ENCODE measurements at regions not wholly inside any gene's neighbourhood (a gene's known extent, or its start where the extent isn't known, plus 50 kb on each side); places are given as distances from the start of the nearest gene placed in this dataset.

DNA sequence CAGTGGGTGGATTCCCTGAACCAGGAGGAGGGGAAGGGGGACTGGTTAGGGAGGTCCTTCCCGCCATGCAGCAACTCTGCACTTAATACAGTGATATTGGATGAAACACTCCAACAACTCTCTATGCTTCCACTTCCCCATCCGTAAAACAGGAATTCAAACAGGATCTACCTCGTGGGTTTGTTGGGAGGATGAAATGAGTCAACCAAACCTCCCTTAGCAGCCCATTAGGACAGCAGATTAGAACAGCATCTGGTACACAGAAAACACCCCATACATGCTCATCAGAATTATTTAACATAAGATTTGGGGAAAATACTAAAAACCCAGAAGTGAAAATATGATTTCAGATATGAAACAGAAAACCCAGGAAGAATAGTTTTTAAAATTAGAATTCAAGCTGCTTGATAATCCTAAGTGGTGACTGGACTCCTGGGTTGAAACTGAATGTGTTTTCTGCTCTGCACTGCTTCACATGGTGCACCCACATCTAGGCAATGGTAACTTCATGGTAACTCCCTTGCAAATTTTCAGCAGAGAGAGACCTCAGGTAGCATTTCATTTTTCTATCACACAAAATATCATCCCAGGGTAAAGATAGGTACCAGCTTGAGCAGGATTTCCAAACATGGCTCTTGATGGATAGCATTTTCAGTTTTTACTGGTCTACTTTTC is 326.8 kb upstream of the FRG2C start:
- Histone ChIP-seq H3K27ac (ENCODE audit: low read depth, low read length, poor library complexity, severe bottlenecking) (no peak overlapping the region), H2AFZ (ENCODE audit: low read length) (no peak overlapping the region), H4K20me1 (ENCODE audit: insufficient read depth, low read length) (no peaks in the 10 kb centered on the region), H3K4me3 (ENCODE audit: low read depth, low read length, poor library complexity, severe bottlenecking) (no peak overlapping the region), H3K4me2 (ENCODE audit: low read length) (no peak overlapping the region), H3K9me2 (ENCODE audit: insufficient read depth, low read length) (no peaks in the 10 kb centered on the region), H3K9me3 (ENCODE audit: low read length) (no peaks in the 10 kb centered on the region), H3K4me1 (ENCODE audit: insufficient read depth, low read length, poor library complexity, severe bottlenecking) (no peaks in the 10 kb centered on the region), H3K79me2 (ENCODE audit: insufficient read depth, low read depth, low read length) (no peaks in the 10 kb centered on the region), H3K36me3 (ENCODE audit: insufficient read depth, low read length) (no peaks in the 10 kb centered on the region)
- intact Hi-C loops (cut with micrococcal nuclease; ENCODE audit: unreplicated experiment), result no loop called here
- CTCF ChIA-PET (ENCODE audit: unreplicated experiment), result no interaction called here
- POLR2A ChIA-PET, result no interaction called here
- BruUV-seq (replicated peaks), result no TSS peak
- no peak for DNase-seq (ENCODE audit: low spot score)
- TF ChIP-seq, protein P1, sequence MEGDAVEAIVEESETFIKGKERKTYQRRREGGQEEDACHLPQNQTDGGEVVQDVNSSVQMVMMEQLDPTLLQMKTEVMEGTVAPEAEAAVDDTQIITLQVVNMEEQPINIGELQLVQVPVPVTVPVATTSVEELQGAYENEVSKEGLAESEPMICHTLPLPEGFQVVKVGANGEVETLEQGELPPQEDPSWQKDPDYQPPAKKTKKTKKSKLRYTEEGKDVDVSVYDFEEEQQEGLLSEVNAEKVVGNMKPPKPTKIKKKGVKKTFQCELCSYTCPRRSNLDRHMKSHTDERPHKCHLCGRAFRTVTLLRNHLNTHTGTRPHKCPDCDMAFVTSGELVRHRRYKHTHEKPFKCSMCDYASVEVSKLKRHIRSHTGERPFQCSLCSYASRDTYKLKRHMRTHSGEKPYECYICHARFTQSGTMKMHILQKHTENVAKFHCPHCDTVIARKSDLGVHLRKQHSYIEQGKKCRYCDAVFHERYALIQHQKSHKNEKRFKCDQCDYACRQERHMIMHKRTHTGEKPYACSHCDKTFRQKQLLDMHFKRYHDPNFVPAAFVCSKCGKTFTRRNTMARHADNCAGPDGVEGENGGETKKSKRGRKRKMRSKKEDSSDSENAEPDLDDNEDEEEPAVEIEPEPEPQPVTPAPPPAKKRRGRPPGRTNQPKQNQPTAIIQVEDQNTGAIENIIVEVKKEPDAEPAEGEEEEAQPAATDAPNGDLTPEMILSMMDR (conservative IDR thresholded peaks at IDR 0.05; ENCODE audit: low read length), result no peak
- no peak for TF ChIP-seq EZH2phosphoT487 (IDR thresholded peaks at IDR 0.05; ENCODE audit: borderline replicate concordance, low read depth, low read length)

DNA sequence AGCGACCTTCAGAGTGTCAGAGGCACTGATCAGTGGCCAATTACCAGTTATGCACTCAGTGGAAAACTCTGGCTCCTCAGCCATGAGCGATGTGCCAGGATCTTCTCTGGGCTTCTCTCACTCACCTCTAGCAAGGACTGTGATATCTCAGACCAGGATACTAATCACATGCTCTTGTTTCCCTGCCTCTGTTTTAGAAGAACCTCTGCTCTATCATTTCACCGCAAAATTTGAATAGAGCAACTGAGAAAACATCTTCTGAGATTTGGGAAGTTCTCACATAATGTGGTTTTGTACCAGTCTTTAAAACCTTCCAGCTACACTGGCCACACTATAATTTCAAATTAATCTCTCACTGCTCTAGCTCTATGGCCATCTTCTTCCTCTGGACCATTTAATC is 325.8 kb upstream of the FRG2C start:
- H3K4me2 ChIP-seq (ENCODE audit: low read length), result no peak overlapping the region
- H3K36me3 ChIP-seq (ENCODE audit: insufficient read depth, low read length), result no peaks in the 10 kb centered on the region
- no peaks in the 10 kb centered on the region for H3K4me1 ChIP-seq (ENCODE audit: insufficient read depth, low read length, poor library complexity, severe bottlenecking)
- TF ChIP-seq, protein P1 (conservative IDR thresholded peaks at IDR 0.05; ENCODE audit: low read length), result no peak
- no peak for TF ChIP-seq EZH2phosphoT487 (IDR thresholded peaks at IDR 0.05; ENCODE audit: borderline replicate concordance, low read depth, low read length)
- no peaks in the 10 kb centered on the region for H3K79me2 ChIP-seq (ENCODE audit: insufficient read depth, low read depth, low read length)
- ChIA-PET CTCF (ENCODE audit: unreplicated experiment) (no interaction called here), POLR2A (no interaction called here)
- no peak for DNase-seq (ENCODE audit: low spot score)
- no peaks in the 10 kb centered on the region for H3K9me3 ChIP-seq (ENCODE audit: low read length)
- no TSS peak for BruUV-seq (replicated peaks)
- H2AFZ ChIP-seq (ENCODE audit: low read length), result no peak overlapping the region
- H3K27ac ChIP-seq (ENCODE audit: low read depth, low read length, poor library complexity, severe bottlenecking), result no peak overlapping the region
- H3K4me3 ChIP-seq (ENCODE audit: low read depth, low read length, poor library complexity, severe bottlenecking), result no peak overlapping the region
- no peaks in the 10 kb centered on the region for H4K20me1 ChIP-seq (ENCODE audit: insufficient read depth, low read length)
- intact Hi-C loops (cut with micrococcal nuclease; ENCODE audit: unreplicated experiment), result no loop called here
- no peaks in the 10 kb centered on the region for H3K9me2 ChIP-seq (ENCODE audit: insufficient read depth, low read length)

DNA sequence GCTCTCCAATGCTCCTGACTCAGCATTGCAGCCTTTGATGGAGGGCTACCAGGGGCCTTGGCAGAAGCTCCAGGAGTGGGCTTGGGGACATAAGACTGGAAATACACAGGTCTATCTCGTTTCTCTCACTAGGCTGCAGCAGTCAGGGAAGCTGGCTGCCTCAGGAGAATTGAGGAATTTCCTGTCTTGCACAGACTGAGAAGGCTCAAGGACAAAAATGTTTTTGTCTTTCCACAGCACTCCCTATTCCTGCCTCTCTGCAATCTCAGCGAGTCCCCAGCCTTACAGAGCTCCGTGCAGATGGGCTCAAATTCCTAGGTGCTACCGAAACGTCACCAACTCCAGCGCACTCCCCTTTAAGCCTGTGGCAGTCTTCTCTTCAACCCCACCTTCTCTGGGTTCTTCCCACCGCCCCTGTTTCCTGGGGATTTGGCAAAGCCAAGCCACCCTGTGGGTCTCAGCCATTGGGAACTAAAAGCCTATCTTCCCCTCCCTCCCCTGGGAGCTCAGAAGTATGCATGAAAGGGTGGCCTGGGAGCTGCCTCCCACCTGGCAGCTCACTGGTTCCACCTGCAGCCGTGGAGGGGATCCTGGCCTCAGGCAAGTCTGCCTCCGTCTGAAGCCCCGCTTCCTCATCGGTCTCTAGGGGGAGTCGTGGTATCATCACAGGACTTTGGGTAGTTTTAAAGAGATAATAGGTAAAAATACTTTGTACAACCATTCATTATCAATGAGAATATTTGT is 322.6 kb upstream of the FRG2C start:
- intact Hi-C loops (cut with micrococcal nuclease; ENCODE audit: unreplicated experiment), result no loop called here
- POLR2A ChIA-PET, result no interaction called here

More for the DNA sequence above, 322.6 kb upstream of the FRG2C start:
- H3K4me1 ChIP-seq (ENCODE audit: insufficient read depth, low read length, poor library complexity, severe bottlenecking), result no peaks in the 10 kb centered on the region
- CTCF ChIA-PET (ENCODE audit: unreplicated experiment), result no interaction called here
- no peak overlapping the region for H3K4me2 ChIP-seq (ENCODE audit: low read length)
- no peak for DNase-seq (ENCODE audit: low spot score)
- BruUV-seq (replicated peaks), result no TSS peak
- no peak overlapping the region for H3K4me3 ChIP-seq (ENCODE audit: low read depth, low read length, poor library complexity, severe bottlenecking)
- H3K9me2 ChIP-seq (ENCODE audit: insufficient read depth, low read length), result no peaks in the 10 kb centered on the region
- no peak overlapping the region for H2AFZ ChIP-seq (ENCODE audit: low read length)
- H4K20me1 ChIP-seq (ENCODE audit: insufficient read depth, low read length), result no peaks in the 10 kb centered on the region
- H3K27ac ChIP-seq (ENCODE audit: low read depth, low read length, poor library complexity, severe bottlenecking), result no peak overlapping the region
- no peaks in the 10 kb centered on the region for H3K36me3 ChIP-seq (ENCODE audit: insufficient read depth, low read length)
- H3K9me3 ChIP-seq (ENCODE audit: low read length), result no peaks in the 10 kb centered on the region
- H3K79me2 ChIP-seq (ENCODE audit: insufficient read depth, low read depth, low read length), result no peaks in the 10 kb centered on the region
- no peak for TF ChIP-seq EZH2phosphoT487 (IDR thresholded peaks at IDR 0.05; ENCODE audit: borderline replicate concordance, low read depth, low read length)
- TF ChIP-seq, protein P1 (conservative IDR thresholded peaks at IDR 0.05; ENCODE audit: low read length), result 0 out of 2 replicates have a peak, but pooled peaks have one; percentile 20
